B cell (primary cell): ENCODE measurements at regions not wholly inside any gene's neighbourhood (a gene's known extent, or its start where the extent isn't known, plus 50 kb on each side); places are given as distances from the start of the nearest gene placed in this dataset.

ENCODE experiments used
- ATAC-seq: fragments of 200-7000 bp; cut with Tn5 transposase; one replicate; pipeline ENCODE4 v1.10.0; 2021; ENCODE audit warnings: low read depth, mild to moderate bottlenecking, moderate number of reproducible peaks, moderate library complexity
- CTCF ChIA-PET: fragments of 350-600 bp; sonication (Branson Sonifier 250); formaldehyde crosslinking; loops from one replicate; lab custom pipeline; 2021; ENCODE audit warnings: antibody characterized with exemption, inconsistent platforms; lab: Charles Lee
- POLR2A ChIA-PET: fragments of 350-600 bp; sonication (Branson Sonifier 250); formaldehyde crosslinking; loops from one replicate; lab custom pipeline; 2021; ENCODE audit warnings: antibody characterized with exemption; lab: Charles Lee
- DNase-seq: peaks from one replicate; pipeline ENCODE4 v3.0.0; 2013
- H2AFZ ChIP-seq: 2 replicates; pipeline ENCODE4 v1.6.1; 2012; ENCODE audit warnings: mild to moderate bottlenecking, low read depth, low read length; ENCODE audit not compliant: insufficient read depth, poor library complexity, severe bottlenecking
- H3K27ac ChIP-seq, 2 donors: 1 replicate in 1 of 2; 2 replicates in 1 of 2; pipeline ENCODE4 v1.5.1; 2012 to 2013; ENCODE audit warnings: low read length in 2 of 2, mild to moderate bottlenecking in 2 of 2, moderate library complexity in 1 of 2
- H3K27me3 ChIP-seq, 4 experiments: fragments of 200-600 bp in 1 of 4; sonication (generic) in 1 of 4; replicated peaks in 1 of 4; 1 replicate in 2 of 4; 2 replicates in 2 of 4; pipeline versions ENCODE4 v1.6.1 to v1.7.0; 2013 to 2016; ENCODE audit warnings: low read length in 3 of 4, mild to moderate bottlenecking in 2 of 4, mixed read lengths in 1 of 4, moderate library complexity in 1 of 4; ENCODE audit not compliant: insufficient read depth in 4 of 4, control insufficient read depth in 3 of 4; ENCODE audit errors: control extremely low read depth in 1 of 4
- H3K36me3 ChIP-seq, 2 experiments: replicated peaks in 1 of 2; 1 replicate in 1 of 2; 2 replicates in 1 of 2; pipeline versions ENCODE4 v1.6.1 to v1.7.1; 2013; ENCODE audit warnings: low read length in 1 of 2; ENCODE audit not compliant: insufficient read depth in 2 of 2, control insufficient read depth in 1 of 2; ENCODE audit errors: control extremely low read depth in 1 of 2, extremely low read depth in 1 of 2
- H3K4me1 ChIP-seq, 2 donors: fragments of 200-600 bp in 1 of 2; sonication (generic) in 1 of 2; 1 replicate in 1 of 2; 2 replicates in 1 of 2; pipeline versions ENCODE4 v1.5.1 to v1.6.1; 2013 to 2017; ENCODE audit warnings: low read length in 2 of 2; ENCODE audit not compliant: control insufficient read depth in 2 of 2, insufficient read depth in 2 of 2
- H3K4me2 ChIP-seq: replicated peaks from 2 replicates; pipeline ENCODE3; 2012; ENCODE audit warnings: mild to moderate bottlenecking, low read depth, low read length; ENCODE audit not compliant: poor library complexity, severe bottlenecking
- H3K4me3 ChIP-seq, 5 experiments: fragments of 200-600 bp in 1 of 5; sonication (generic) in 1 of 5; 1 replicate in 3 of 5; 2 replicates in 2 of 5; pipeline versions ENCODE4 v1.5.1 to v1.7.0; 2011 to 2016; ENCODE audit warnings: low read length in 4 of 5, mild to moderate bottlenecking in 4 of 5, low read depth in 2 of 5, control low read depth in 1 of 5, moderate library complexity in 1 of 5; ENCODE audit not compliant: insufficient read depth in 1 of 5; ENCODE audit errors: control extremely low read depth in 1 of 5, extremely low read depth in 1 of 5
- H3K79me2 ChIP-seq: fragments of 200-600 bp; sonication (generic); one replicate; pipeline ENCODE4 v1.6.0; 2016; ENCODE audit warnings: low read length; ENCODE audit not compliant: control insufficient read depth, insufficient read depth
- H3K9ac ChIP-seq: fragments of 200-600 bp; sonication (generic); 2 replicates; pipeline ENCODE4 v1.6.1; 2017; ENCODE audit warnings: mild to moderate bottlenecking, low read length, moderate library complexity
- H3K9me3 ChIP-seq, 3 donors: one replicate each; pipeline versions ENCODE4 v1.6.1 to v1.7.1; 2013; ENCODE audit warnings: low read length in 2 of 3; ENCODE audit not compliant: control insufficient read depth in 2 of 3, insufficient read depth in 1 of 3; ENCODE audit errors: control extremely low read depth in 1 of 3
- H4K20me1 ChIP-seq: 2 replicates; pipeline ENCODE4 v1.6.0; 2012; ENCODE audit warnings: mild to moderate bottlenecking, low read length; ENCODE audit not compliant: insufficient read depth, control insufficient read depth, poor library complexity, severe bottlenecking
- H3K27ac Mint-ChIP-seq: one replicate; pipeline ENCODE4 v1.8.0; 2021; ENCODE audit warnings: mixed read lengths
- H3K27me3 Mint-ChIP-seq: one replicate; pipeline ENCODE4 v1.8.0; 2021; ENCODE audit warnings: mixed read lengths
- H3K4me1 Mint-ChIP-seq: one replicate; pipeline ENCODE4 v1.8.0; 2021; ENCODE audit warnings: mixed read lengths
- H3K4me3 Mint-ChIP-seq: one replicate; pipeline ENCODE4 v1.8.0; 2021; ENCODE audit warnings: mixed read lengths
- H3K9me3 Mint-ChIP-seq: one replicate; pipeline ENCODE4 v1.8.0; 2022; ENCODE audit warnings: mixed read lengths; ENCODE audit not compliant: insufficient read depth
- EZH2 ChIP-seq: IDR thresholded peaks from 2 replicates; pipeline ENCODE4 v1.6.1; 2012; ENCODE audit warnings: borderline replicate concordance, low read depth, mild to moderate bottlenecking, moderate library complexity, low read length; ENCODE audit not compliant: insufficient read depth, poor library complexity, severe bottlenecking
- whole genome bisulfite sequencing: methylation state at CpG from one replicate; pipeline ENCODE4 v1.1.5; 2013; ENCODE audit warnings: missing lambda C conversion rate; ENCODE audit not compliant: insufficient coverage; 5-methylcytosine and 5-hydroxymethylcytosine counted together
- intact Hi-C: fragments of 100-400 bp; cut with micrococcal nuclease; formaldehyde crosslinking; loops from one replicate; pipeline ENCODE4 v1.10.0; 2022
- TF ChIP-seq, protein P1 (sequence below): fragments of 200-600 bp; IDR thresholded peaks from one replicate; pipeline ENCODE4 v1.8.0; 2022; ENCODE audit warnings: antibody characterized with exemption, mild to moderate bottlenecking

DNA sequence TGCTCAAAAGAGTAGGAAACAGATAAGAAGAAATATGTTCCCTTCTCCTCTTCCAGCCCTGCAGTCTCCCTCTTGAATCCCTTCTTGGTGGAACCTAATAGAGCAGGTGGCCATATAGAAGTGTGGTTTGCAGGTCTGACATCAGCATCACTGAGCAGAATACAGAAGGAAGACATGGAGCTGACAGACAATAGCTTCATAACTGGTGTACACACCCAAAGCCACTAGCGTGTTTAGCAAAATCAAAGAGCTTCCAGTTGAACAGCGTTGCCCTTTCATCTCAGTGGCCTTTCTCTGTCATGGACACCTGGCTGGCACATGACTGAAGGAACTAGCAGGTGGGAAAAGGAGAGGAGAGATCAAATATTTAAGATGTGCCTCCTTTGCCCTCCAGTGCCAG lies 245.5 kb downstream of the BAMBI start:
- H3K79me2 ChIP-seq = no peaks in the 10 kb centered on the region
- peaks cover 0 to 9% (median 0%) of the 10 kb centered on the region in 3 donors for H3K9me3 ChIP-seq
- Mint-ChIP-seq H3K4me1 (no peaks in the 10 kb centered on the region), H3K27ac (no peak overlapping the region), H3K9me3 (no peaks in the 10 kb centered on the region), H3K27me3 (no peaks in the 10 kb centered on the region), H3K4me3 (no peak overlapping the region)
- intact Hi-C loops = no loop called here
- no peak for TF ChIP-seq EZH2
- TF ChIP-seq, protein P1, sequence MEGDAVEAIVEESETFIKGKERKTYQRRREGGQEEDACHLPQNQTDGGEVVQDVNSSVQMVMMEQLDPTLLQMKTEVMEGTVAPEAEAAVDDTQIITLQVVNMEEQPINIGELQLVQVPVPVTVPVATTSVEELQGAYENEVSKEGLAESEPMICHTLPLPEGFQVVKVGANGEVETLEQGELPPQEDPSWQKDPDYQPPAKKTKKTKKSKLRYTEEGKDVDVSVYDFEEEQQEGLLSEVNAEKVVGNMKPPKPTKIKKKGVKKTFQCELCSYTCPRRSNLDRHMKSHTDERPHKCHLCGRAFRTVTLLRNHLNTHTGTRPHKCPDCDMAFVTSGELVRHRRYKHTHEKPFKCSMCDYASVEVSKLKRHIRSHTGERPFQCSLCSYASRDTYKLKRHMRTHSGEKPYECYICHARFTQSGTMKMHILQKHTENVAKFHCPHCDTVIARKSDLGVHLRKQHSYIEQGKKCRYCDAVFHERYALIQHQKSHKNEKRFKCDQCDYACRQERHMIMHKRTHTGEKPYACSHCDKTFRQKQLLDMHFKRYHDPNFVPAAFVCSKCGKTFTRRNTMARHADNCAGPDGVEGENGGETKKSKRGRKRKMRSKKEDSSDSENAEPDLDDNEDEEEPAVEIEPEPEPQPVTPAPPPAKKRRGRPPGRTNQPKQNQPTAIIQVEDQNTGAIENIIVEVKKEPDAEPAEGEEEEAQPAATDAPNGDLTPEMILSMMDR = no peak
- ATAC-seq = no peak
- no peak overlapping the region for H3K9ac ChIP-seq
- no peak overlapping the region for H3K27ac ChIP-seq
- H3K27me3 ChIP-seq = no peaks in the 10 kb centered on the region
- no peak overlapping the region for H3K4me3 ChIP-seq
- no peak for DNase-seq
- ChIA-PET CTCF (no interaction called here), POLR2A (no interaction called here)
- H3K4me2 ChIP-seq = no peak overlapping the region
- H2AFZ ChIP-seq = no peak overlapping the region
- 84% methylated on average over 2 of the region's 2 CpGs for WGBS
- H3K36me3 ChIP-seq = no peaks in the 10 kb centered on the region
- no peaks in the 10 kb centered on the region for H4K20me1 ChIP-seq
- no peaks in the 10 kb centered on the region for H3K4me1 ChIP-seq

DNA sequence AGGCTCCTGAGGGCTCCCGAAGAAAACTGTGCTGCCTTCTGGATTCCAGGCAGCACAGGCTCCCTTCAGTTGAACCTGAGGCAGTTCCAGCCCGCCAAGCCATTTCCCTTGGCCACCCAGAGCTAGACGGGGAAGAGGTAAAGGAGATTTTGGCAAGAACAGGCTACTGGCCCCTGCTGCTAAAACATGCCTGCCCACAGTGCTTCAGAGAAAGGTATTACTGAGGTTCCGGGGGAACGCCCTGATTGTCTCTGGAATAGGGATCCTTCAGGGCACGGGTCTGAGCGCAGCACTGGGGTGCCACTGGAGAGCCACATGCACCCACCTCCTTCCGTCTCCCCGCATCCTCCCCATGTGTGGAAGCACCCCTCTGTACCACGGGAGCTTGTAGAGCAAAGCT lies 247.4 kb downstream of the BAMBI start:
- H3K4me3 Mint-ChIP-seq = no peak overlapping the region
- 66% methylated on average over 10 of the region's 10 CpGs for WGBS
- no peak for ATAC-seq

More for the DNA sequence above, 247.4 kb downstream of the BAMBI start:
- Histone ChIP-seq H3K9ac (no peak overlapping the region), H3K79me2 (no peaks in the 10 kb centered on the region), H3K4me1 (no peaks in the 10 kb centered on the region), H3K27ac (no peak overlapping the region), H3K4me3 (no peak overlapping the region), H2AFZ (no peak overlapping the region), H3K9me3 (peaks cover 0 to 6% (median 0%) of the 10 kb centered on the region in 3 donors), H4K20me1 (no peaks in the 10 kb centered on the region), H3K27me3 (no peaks in the 10 kb centered on the region), H3K36me3 (no peaks in the 10 kb centered on the region), H3K4me2 (no peak overlapping the region)
- no peak overlapping the region for H3K27ac Mint-ChIP-seq
- intact Hi-C loops = no loop called here
- ChIA-PET CTCF (no interaction called here), POLR2A (no interaction called here)
- H3K4me1 Mint-ChIP-seq = no peaks in the 10 kb centered on the region
- no peaks in the 10 kb centered on the region for H3K9me3 Mint-ChIP-seq
- TF ChIP-seq, protein P1 = no peak
- no peak for TF ChIP-seq EZH2
- peaks cover under 1% of the 10 kb centered on the region for H3K27me3 Mint-ChIP-seq
- DNase-seq = no peak
